GM04503 (cell line): ENCODE measurements at regions not wholly inside any gene's neighbourhood (a gene's known extent, or its start where the extent isn't known, plus 50 kb on each side); places are given as distances from the start of the nearest gene placed in this dataset.

ENCODE experiments used
- DNase-seq: peaks from one replicate; pipeline ENCODE4 v3.0.0-alpha.2; 2012; ENCODE audit warnings: low read depth

- DNase-seq = no peak
These were observed 91.5 kb upstream of the STK39 start for GRCh38 chr2:168338803-168339437.

DNA sequence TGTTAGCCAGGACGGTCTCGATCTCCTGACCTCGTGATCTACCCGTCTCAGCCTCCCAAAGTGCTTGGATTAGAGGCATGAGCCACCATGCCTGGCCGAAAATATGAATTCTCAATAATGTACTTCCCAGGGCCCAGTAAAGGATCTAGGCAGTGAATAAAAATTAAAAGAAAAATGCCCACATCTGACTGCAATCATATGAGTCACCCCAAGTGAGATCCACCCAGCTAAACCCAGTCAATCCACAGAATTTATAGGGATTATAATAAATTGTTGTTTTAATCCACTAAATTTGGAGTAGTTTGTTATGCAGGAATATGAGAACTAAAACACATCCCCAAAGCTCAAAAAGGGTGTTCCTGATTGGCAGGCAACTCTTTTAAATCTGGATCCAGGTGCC is 93.5 kb upstream of the STK39 start:
- no peak for DNase-seq

- DNase-seq = no peak
These were observed 96.2 kb upstream of the STK39 start for GRCh38 chr2:168343586-168343985.

DNA sequence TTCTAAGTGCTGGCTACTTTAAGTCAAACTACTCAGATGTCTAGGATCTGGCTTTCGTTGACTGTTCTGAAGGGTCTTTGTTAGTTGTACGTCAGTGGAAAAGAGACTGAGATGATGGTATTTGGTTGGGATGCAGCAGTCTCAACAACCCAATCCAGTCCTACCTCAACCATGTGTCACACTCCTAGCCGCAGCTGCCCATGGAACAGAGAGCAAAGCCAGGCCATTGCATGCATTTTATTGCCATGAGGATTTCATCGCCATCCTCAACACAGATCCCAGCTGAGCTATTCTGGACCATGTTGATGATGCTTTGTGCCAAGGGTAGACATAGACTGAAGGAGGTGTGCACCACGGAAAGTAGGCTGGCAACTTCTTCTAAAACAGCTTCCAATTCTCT is 97.3 kb upstream of the STK39 start:
- DNase-seq = no peak

DNA sequence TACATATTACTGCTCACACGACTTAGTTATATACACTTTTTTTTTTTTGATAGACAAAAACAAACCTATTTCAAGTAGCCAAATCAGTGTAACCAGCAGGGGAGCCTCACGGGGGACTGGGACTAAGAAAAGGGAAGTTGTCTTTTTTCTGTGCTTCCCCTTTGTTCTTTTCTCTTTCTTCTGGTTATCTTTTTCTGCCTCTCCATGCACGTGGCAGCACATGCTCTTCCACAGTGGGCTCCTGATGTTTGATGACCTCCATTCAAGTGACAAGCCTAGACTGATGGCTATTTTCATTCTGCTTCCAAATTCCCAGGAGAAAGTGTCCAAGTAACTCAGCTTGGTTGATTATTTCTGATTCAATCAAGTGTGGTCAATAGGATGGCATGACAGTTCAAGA is 98.2 kb upstream of the STK39 start:
- no peak for DNase-seq

DNA sequence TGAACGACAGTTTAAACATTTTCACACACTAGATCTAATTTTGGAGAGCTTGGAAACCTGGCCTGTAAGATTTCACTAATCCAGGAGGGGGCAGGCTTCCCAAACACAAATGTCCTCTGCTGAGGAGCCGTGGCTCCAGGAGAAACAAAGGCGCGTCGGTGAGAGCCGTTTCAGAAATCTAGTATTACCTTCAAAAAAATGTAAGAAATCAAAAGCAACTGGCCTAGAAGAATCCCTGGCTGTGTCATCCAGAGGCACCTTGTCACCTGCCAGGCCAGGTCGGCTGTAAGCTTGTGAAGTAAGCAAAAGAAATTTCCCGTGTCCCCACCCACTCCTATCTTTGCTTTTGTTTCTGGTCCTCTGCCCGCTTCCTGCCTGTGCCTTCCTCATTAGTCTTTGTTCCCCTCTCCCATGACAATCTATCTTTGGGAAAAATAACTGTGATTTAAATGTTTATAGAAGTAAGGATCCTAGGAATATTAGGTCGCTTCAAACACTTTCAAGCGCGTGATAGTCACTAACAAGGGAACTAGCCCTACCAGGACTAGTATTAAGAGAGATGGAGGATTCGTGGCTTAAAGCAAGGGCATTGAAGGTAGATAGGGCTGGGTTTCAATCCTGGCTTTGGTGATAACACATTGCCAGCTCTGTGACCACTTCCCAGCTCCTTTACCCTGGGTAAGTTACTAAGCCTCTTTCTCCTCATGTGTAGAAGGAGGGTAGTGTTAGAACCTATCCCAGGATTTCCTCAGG is 99.5 kb upstream of the STK39 start:
- no peak for DNase-seq

- no peak for DNase-seq
These were observed 100.7 kb upstream of the STK39 start for GRCh38 chr2:168348076-168348475.

- no peak for DNase-seq
These were observed 103.0 kb upstream of the STK39 start for GRCh38 chr2:168350380-168350779.

DNA sequence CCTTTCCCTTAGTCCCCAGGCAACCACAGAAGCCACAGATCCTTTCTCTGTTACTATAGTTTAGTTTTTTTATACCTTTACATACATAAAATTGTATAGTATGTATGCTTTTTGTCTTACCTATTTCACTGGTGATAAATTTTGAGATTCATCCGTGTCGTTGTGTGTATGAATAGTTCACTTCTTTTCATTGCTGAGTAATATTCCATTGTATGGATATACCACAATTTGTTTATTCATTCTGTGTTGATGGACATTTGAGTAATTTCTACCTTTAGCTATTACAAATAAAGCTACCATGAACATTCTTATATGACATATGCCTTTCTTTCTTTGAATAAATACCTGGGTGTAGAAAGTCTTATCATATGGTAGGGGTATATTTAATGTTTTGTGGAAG is 102.8 kb upstream of the CERS6 start:
- no peak for DNase-seq

GRCh38 chr2:168354499-168354898 is 101.6 kb upstream of the CERS6 start:
- no peak for DNase-seq

GRCh38 chr2:168355121-168355520 is 101.0 kb upstream of the CERS6 start:
- no peak for DNase-seq

- no peak for DNase-seq
These were observed 100.1 kb upstream of the CERS6 start for GRCh38 chr2:168355779-168356476.

- no peak for DNase-seq
These were observed 99.6 kb upstream of the CERS6 start for GRCh38 chr2:168356477-168356835.

DNA sequence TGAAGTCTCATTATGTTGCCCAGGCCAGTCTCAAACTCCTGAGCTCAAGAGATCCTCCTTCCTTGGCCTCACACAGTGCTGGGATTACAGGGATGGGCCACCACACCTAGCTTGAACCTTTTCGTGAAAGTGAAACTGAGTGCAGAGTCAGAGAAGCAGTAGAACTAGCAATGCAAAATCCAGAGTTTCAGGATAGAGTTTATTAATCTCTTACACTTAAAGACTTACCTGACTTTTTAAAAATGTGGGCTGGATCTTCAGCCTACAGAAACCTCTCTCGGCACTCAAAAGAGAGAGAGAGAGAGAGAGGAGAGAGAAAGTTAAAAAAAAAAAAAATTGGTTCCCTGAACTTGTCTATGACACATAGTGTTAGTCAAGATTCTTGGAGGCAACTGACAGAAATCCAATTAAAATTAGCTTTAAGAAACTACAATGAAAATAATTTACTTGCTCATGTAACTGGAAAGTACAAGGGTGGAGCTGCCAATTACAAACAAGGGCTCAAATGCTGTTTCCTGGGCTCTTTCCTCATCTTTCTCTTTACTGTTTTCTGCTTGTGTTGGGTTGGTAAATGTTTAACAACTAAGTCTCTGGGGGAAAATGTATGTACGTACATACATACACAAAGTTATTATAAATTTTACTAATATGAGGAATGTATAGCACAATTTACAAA is 98.1 kb upstream of the CERS6 start:
- DNase-seq = no peak

GRCh38 chr2:168359082-168359481 is 97.0 kb upstream of the CERS6 start:
- DNase-seq = no peak

DNA sequence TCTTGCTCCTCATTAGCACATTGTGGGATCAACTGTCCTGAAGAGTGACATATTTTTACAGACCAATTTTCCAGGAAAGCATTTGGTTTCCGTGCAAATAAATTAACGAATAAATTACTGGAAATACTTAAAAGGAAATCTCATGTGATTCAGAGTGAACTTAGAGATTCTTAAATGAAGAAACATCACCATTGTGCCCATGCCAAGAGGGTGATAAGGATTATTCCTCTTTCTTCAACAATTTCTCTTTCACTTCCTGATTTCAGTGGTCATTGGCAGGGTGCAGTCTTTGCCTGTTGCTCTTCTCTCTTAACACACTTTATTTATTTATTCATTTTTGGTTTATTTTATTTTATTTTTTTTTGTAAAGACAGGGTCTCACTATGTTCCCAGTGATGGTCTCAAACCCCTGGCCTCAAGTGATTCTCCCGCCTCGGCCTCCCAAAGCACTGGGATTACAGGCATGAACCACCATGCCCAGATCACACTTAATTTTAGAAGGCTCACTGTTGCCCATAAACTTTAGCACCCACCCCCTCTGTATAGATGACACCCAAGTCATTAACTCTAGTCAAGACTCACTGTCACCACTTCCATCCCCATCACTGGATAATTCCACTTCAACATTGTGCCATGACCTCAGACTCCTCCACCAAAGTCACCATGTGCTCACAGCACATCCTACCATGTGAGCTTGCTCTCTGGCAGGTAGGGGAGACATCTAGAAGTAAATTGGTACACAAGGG is 92.6 kb upstream of the CERS6 start:
- no peak for DNase-seq

DNA sequence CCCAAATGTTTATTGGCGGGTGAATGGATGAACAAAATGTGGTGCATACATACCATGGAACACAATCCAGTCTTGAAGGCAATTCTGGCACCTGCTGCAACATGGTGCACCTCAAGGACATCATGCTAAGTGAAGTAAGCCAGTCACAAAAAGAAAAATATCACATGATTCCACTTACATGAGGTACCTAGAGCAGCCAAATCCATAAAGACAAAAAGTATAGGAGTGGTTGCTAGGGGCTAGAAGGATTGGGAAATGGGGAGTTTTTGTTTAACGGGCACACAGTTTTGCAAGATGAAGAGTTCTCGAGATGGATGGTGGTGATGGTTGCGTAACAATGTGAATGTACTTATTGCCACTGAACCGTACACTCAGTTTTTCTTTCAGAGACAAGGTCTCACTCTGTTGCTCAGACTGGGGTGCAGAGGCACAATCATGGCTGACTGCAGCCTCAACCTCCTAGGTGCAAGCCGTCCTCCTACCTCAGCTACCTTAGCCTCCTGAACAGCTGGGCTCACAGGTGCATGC is 90.9 kb upstream of the CERS6 start:
- DNase-seq = no peak

- DNase-seq = no peak
These were observed 87.0 kb upstream of the CERS6 start for GRCh38 chr2:168369031-168369430.

GRCh38 chr2:168371273-168372019 is 84.6 kb upstream of the CERS6 start:
- DNase-seq = no peak

- no peak for DNase-seq
These were observed 82.6 kb upstream of the CERS6 start for GRCh38 chr2:168373468-168373867.

GRCh38 chr2:168375195-168375798 is 80.8 kb upstream of the CERS6 start:
- no peak for DNase-seq
